WERI-Rb-1 (cell line): ENCODE measurements at regions not wholly inside any gene's neighbourhood (a gene's known extent, or its start where the extent isn't known, plus 50 kb on each side); places are given as distances from the start of the nearest gene placed in this dataset.

Experiments
- DNase-seq: peaks from one replicate; pipeline ENCODE4 v3.0.0-alpha.2; 2020
- H3K27ac ChIP-seq: fragments of 250-450 bp; sonication (Bioruptor Pico); 2 replicates; pipeline ENCODE4 v1.5.1; 2020; ENCODE audit warnings: mild to moderate bottlenecking, moderate library complexity
- H3K27me3 ChIP-seq: fragments of 250-450 bp; sonication (Bioruptor Pico); 2 replicates; pipeline ENCODE4 v1.5.1; 2021; ENCODE audit warnings: mild to moderate bottlenecking, low read depth, moderate library complexity; ENCODE audit not compliant: insufficient read depth, severe bottlenecking
- H3K36me3 ChIP-seq: fragments of 250-450 bp; sonication (Bioruptor Pico); 2 replicates; pipeline ENCODE4 v1.5.1; 2020; ENCODE audit warnings: mild to moderate bottlenecking, moderate library complexity
- H3K4me3 ChIP-seq: 2 replicates; pipeline ENCODE4 v1.5.1; 2011; ENCODE audit warnings: low read depth, mild to moderate bottlenecking, control low read depth, low read length
- H3K9me3 ChIP-seq: fragments of 250-450 bp; sonication (Bioruptor Pico); 2 replicates; pipeline ENCODE4 v1.5.1; 2021; ENCODE audit warnings: mild to moderate bottlenecking, moderate library complexity; ENCODE audit not compliant: severe bottlenecking
- TF ChIP-seq, protein P1 (sequence below): IDR thresholded peaks from 2 replicates; pipeline ENCODE4 v1.5.1; 2011; ENCODE audit warnings: low read depth, mild to moderate bottlenecking, control low read depth, inconsistent platforms, low read length

DNA sequence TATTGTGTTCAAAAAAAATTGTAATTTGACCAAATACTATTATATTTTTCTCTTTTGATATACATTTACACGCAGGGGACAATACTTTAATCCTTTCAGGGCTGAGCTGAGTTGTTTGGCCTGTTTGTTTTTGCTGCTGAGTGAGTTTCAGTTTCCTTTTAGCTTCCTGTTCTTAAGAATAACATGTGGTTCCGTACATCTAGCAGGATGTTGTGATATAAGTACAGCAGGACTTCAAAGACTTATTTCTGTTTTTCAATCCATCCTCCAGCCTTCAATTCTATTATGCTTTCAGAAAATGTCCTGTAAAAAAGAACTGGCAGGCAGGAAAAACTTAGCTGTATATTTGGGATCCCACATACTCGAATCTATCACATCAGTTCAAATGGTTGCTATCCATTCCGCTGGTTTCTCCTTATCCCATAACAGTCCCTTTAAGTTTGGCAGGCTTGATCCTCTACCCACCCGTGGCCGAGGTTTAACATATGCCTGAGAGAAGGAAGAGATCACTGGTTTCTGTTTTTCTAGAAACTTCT, 1037.3 kb upstream of the ACO1 start:
- TF ChIP-seq, protein P1, sequence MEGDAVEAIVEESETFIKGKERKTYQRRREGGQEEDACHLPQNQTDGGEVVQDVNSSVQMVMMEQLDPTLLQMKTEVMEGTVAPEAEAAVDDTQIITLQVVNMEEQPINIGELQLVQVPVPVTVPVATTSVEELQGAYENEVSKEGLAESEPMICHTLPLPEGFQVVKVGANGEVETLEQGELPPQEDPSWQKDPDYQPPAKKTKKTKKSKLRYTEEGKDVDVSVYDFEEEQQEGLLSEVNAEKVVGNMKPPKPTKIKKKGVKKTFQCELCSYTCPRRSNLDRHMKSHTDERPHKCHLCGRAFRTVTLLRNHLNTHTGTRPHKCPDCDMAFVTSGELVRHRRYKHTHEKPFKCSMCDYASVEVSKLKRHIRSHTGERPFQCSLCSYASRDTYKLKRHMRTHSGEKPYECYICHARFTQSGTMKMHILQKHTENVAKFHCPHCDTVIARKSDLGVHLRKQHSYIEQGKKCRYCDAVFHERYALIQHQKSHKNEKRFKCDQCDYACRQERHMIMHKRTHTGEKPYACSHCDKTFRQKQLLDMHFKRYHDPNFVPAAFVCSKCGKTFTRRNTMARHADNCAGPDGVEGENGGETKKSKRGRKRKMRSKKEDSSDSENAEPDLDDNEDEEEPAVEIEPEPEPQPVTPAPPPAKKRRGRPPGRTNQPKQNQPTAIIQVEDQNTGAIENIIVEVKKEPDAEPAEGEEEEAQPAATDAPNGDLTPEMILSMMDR = no peak
- H3K27ac ChIP-seq = no peak overlapping the region

DNA sequence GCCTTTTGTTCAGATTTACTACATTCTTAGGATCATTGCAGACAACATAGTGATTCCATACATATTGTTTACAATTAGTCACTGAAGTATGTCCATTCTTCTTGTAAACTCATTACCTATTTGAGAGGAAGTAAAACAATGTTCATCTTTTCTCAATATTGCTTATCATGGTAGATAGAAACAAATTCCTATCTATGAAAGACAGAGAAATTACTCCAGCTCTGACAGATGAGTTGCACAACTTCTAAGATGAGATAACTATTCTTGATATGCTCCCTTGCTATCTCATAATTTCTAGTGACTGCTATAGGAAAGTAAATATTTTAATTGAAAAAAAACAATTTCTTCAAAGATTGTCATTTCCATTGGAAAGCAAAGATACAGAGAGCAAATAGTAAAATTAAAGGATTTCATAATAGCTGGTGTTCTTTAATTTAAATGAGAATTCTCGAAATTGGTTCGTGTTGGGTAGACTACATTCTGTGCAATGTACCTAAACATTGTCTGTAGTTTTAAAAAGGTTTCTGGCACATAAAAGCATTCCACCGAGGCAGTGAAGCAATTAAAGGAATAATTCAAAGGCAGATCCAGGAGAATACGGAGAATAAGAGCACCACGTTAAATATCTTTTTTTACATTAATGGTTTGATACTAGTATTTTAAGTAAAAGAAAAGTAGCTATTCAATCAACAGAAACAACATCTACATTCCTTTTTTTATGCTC, 1029.1 kb upstream of the ACO1 start:
- TF ChIP-seq, protein P1 = no peak
- DNase-seq = no peak
- H3K27me3 ChIP-seq = no peaks in the 10 kb centered on the region
- no peak overlapping the region for H3K27ac ChIP-seq
- H3K9me3 ChIP-seq = no peaks in the 10 kb centered on the region
- no peaks in the 10 kb centered on the region for H3K36me3 ChIP-seq
- no peak overlapping the region for H3K4me3 ChIP-seq

More for the DNA sequence above, 1037.3 kb upstream of the ACO1 start:
- H3K9me3 ChIP-seq = no peaks in the 10 kb centered on the region
- no peaks in the 10 kb centered on the region for H3K36me3 ChIP-seq
- no peak for DNase-seq
- no peak overlapping the region for H3K4me3 ChIP-seq
- H3K27me3 ChIP-seq = no peaks in the 10 kb centered on the region

DNA sequence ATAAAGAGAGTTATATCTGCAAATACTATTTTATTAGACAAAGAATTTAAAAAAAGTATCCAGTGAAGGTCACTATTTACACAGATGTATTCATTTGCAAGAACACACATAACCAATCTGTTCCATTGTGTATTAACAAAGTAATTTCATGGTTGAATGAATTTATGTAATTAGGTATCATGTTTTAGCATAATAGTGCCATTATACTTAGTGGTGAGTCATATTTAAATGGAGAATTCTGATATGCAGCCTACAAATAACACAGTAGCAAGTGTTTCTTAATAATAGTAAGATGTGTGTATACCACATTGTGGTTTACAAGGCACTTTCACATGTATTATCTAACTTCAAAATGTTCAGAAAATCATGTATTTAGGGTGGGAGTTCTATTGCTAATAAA, 1028.5 kb upstream of the ACO1 start:
- no peaks in the 10 kb centered on the region for H3K9me3 ChIP-seq
- DNase-seq = no peak
- no peak overlapping the region for H3K27ac ChIP-seq
- no peak overlapping the region for H3K4me3 ChIP-seq
- H3K36me3 ChIP-seq = no peaks in the 10 kb centered on the region
- H3K27me3 ChIP-seq = no peaks in the 10 kb centered on the region
- TF ChIP-seq, protein P1 = no peak

DNA sequence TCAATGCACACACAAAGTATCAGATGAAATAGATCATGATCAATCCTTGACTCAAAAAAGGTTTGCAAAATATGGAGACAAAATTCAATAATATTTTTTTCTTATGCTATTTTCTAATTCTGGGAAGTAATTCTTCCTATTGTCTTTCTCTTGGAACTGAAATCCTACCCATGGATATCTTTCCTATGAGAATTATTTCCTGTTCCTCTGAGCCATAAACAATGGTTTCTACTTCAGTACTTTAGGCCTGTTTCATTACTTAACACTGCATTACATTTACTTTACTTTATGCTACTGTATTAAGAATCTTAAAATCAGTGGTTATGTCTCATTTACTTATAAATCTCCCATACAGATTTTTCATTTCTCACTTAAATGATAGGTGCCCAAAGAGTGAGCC, 1025.4 kb upstream of the ACO1 start:
- no peaks in the 10 kb centered on the region for H3K27me3 ChIP-seq
- H3K27ac ChIP-seq = no peak overlapping the region
- H3K9me3 ChIP-seq = no peaks in the 10 kb centered on the region
- no peaks in the 10 kb centered on the region for H3K36me3 ChIP-seq
- no peak for DNase-seq
- no peak overlapping the region for H3K4me3 ChIP-seq
- TF ChIP-seq, protein P1 = no peak

DNA sequence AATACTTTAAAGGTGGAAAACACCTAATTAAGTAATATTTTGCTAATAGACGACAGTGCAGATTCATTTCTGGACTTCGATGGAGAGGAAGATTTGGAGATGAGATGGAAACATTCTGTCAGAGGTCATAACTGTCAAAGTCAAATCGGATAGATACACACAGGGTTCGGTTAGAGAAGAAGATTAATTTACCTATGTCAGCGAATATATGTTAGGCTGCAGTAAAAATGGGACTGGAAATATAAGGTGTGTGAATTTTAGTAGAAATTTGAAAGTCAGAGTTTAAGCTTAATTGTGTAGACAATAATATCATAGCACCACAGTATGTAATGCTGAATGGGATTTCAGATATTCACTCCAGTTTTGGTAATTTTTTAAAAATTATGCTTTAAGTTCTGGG, 1020.3 kb upstream of the ACO1 start:
- DNase-seq = no peak
- Histone ChIP-seq H3K36me3 (no peaks in the 10 kb centered on the region), H3K27me3 (no peaks in the 10 kb centered on the region), H3K4me3 (no peak overlapping the region), H3K9me3 (no peaks in the 10 kb centered on the region), H3K27ac (no peak overlapping the region)
- TF ChIP-seq, protein P1 = no peak
